ACHN (cell line): ENCODE measurements at regions not wholly inside any gene's neighbourhood (a gene's known extent, or its start where the extent isn't known, plus 50 kb on each side); places are given as distances from the start of the nearest gene placed in this dataset.

Experiments
- DNase-seq: peaks from one replicate; pipeline ENCODE4 v3.0.0-alpha.2; 2015
- in situ Hi-C: cut with HindIII; loops from 2 replicates; pipeline ENCODE4 v1.10.0; 2017; ENCODE audit warnings: low sequenced_read_pairs, low pct_ligation_motif_present, low pct_unique_long_range_greater_than_20kb

GRCh38 chr12:94768398-94769046 is 118.2 kb upstream of the TMCC3 start:
- no peak for DNase-seq
- in situ Hi-C loops: no loop called here

GRCh38 chr12:94767956-94768355 is 117.6 kb upstream of the TMCC3 start:
- in situ Hi-C loops: no loop called here
- no peak for DNase-seq

GRCh38 chr12:94766397-94766796 is 116.0 kb upstream of the TMCC3 start:
- in situ Hi-C loops: no loop called here

DNA sequence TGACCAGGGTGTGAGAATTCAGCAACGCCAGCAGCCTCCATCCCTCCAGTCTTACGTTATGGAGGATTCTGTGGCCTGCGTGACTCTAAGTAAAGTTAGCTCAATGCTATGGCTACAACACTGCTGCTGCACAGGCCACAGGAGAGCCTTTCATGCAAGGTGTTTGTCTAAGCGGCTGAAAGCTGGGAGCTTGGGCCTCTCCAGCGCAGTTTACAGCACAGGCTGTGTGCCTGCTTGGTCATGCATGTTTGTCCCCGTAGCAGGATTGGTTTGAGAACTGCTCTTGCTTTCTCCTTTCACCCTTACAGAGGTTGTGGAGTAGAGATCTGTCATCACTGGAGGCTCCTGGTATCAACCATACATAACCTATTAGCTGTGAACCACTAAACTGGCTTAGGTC is 113.1 kb upstream of the TMCC3 start:
- no peak for DNase-seq
- in situ Hi-C loops: no loop called here

More at GRCh38 chr12:94766397-94766796, 116.0 kb upstream of the TMCC3 start:
- DNase-seq: no peak

DNA sequence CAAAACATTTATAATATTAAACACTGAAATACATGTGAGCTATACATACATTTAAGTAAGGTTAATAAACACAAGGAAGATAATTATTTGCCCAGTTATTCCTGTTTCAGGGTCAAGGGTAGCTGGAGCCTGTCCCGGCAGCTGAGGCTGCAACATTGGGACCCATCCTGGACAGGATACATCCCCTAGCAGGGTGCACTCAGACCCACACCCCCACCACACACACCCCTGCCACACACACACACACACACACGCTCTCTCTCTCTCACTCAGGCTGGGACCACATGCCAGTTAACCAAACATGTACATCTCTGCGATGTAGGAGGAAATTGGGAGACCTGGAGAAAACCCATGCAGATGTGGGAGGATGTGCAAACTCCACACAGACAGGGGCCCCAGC is 112.6 kb upstream of the TMCC3 start:
- in situ Hi-C loops: no loop called here
- DNase-seq: no peak

DNA sequence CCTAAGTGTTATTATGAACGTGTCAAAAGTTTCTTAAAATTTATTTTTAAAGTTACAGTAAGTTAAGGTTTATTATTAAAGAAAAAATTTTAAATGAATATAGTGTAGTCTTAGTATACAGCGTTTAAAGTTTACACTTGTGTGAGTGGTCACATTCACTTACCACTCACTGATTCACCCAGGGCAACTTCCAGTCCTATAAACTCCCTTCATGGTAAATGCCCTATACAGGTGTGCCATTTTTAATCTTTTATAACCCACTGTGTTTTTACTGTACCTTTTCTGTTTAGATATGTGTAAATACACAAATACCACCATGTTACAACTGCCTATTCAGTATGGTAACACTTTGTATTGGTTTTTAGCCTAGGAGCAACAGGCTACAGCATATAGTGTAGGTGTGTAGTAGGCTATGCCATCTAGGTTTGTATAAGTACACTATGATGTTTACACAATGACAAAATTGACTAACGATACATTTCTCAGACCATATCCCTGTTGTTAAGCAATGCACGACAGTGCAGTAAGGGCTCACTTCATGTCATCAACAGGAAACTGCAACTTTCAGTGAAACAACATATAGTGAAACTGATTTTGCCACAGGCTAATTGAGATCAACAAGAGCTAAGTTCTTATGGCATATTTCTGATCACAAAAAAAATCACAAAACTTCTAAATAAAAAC is 112.0 kb upstream of the TMCC3 start:
- in situ Hi-C loops: no loop called here
- no peak for DNase-seq

- in situ Hi-C loops: no loop called here
- peak; percentile 96 for DNase-seq
Observed at GRCh38 chr12:94761559-94761958, 111.2 kb upstream of the TMCC3 start.

DNA sequence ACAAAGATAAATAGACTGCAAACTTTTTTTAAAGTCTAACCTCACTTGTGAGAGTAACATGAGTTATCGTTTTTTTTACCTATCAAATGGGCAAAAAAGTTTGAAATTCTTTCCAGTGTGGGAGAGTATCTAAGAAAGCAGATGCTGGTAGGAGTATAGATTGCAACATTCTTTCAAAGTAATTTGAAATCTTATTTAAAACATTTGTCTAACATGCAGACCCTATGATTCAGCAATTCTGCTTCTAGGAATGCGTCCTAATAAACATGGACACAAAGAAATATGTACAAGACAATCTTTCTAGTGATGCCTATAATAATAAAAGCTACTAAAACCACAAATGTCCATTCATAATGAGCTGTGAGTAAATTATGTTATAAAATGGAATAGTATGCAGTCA is 110.4 kb upstream of the TMCC3 start:
- DNase-seq: no peak
- in situ Hi-C loops: no loop called here

DNA sequence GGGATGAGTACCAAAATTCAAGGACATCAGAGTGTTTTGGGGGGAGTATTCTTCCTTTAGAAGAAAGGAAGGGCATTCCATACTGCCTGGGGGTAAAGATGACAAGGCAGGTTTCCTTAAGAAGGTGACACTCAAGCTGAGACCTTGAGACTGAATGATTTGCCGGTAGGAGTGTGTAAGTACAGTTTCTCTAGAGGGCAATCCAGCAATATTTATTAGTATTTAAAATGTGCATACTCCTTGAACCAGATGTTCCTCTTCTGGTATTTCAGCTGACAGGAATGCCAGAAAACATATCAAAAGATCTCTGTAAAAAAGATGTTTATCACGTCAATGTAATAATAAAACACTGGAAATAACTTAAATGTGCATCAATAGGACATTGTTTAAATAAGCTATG is 106.4 kb upstream of the TMCC3 start:
- in situ Hi-C loops: no loop called here
- DNase-seq: no peak

DNA sequence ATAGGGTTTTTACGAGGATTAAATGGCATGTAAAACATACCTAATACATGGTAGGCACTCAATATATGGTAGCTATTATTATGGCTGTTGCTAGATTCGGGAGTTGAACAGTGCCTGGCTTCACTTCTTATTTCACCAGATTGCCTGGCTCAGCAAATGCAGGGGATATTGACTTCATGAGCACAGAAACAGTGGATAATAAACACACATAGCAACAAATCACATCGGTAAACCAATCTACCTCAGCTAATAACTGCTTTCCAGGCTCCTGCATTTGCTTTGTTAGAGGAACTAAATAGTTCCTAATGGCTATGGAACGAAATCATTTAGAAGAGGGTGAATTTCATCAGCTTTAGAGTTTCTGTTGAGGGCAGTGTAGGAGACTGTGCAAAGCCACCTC is 105.2 kb upstream of the TMCC3 start:
- in situ Hi-C loops: no loop called here
- DNase-seq: no peak

DNA sequence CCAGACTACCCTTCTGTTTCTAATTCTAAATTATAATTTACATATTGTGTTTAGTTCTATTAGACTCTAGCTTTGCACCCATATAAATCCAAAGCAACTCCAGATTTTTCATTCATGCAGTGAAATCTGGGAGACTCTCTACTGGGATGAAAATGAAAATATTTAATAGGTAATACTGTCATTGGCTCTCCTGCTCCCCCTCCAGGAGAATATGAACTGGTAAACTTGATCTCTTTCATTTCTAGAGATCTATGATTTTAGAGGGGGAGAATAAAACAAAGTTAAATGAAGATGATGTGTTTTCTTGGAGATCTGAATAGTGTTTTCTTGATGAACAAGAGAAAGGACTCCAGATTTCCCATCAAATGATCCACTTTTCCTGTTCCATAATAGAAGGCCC is 104.3 kb upstream of the TMCC3 start:
- DNase-seq: peak; percentile 16
- in situ Hi-C loops: no loop called here

- in situ Hi-C loops: no loop called here
- DNase-seq: no peak
Observed at GRCh38 chr12:94753036-94753679, 102.8 kb upstream of the TMCC3 start.

DNA sequence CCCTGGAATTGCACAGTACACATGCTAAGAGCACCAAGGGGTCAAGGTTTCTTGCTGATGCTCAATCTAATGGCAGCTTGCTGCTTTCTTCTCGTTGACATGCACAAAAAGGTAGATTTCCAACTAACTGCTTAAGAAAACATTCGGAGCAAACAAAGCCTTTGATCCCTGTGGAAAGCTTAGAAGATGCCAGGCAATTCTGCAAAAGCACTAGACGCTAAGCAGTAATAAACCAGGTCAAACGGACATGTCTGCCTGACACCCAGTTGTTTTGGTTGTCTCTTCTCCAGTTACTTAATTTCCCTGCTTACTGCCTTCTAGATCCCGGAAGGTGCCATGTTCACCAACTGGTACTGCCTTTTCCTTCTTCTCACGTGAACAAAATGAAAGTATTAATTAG is 100.5 kb upstream of the TMCC3 start:
- no peak for DNase-seq
- in situ Hi-C loops: no loop called here

DNA sequence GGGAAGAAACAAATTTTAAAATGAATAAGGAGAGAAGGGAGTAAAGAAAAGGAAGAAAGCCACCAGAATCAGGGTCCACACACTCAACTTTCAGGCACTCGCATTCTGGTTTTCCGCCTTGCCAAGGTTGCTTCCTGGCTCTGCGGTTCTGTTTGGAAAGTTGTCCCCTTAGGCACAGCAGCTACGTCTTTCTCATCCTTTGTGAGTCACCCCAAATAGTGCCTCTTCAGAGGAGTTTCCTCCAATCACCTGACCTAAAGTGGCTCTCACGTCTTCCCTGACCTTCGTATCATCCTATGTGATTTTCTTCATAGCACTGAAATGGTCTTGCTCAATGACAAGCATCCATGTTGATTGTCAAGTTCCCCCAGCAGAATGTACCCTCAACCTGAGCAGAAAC is 99.5 kb upstream of the TMCC3 start:
- no peak for DNase-seq
- in situ Hi-C loops: no loop called here

GRCh38 chr12:94749455-94749854 is 99.1 kb upstream of the TMCC3 start:
- in situ Hi-C loops: no loop called here
- DNase-seq: no peak

- DNase-seq: no peak
- in situ Hi-C loops: no loop called here
Observed at GRCh38 chr12:94748726-94749421, 98.5 kb upstream of the TMCC3 start.

GRCh38 chr12:94745562-94745961 is 95.2 kb upstream of the TMCC3 start:
- in situ Hi-C loops: no loop called here
- no peak for DNase-seq

DNA sequence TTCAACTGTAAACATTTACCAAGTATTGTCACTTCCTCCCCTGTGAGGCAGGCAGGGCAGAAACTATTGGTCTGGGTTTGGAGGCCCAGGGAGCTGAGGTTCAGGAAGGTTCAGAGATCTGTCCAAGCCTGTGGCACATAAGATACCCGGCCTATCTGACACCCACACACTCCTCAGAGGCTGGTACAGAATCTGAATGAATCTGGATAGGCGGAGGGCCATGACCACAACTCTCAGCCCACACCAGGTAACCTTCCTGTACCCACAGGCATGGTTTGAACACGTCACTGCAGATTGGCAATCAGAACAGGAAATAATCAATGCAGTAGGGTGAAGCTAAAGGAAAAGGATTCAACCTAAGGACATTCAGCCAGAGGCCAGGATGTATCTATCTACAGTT is 92.8 kb upstream of the TMCC3 start:
- in situ Hi-C loops: no loop called here
- DNase-seq: no peak

DNA sequence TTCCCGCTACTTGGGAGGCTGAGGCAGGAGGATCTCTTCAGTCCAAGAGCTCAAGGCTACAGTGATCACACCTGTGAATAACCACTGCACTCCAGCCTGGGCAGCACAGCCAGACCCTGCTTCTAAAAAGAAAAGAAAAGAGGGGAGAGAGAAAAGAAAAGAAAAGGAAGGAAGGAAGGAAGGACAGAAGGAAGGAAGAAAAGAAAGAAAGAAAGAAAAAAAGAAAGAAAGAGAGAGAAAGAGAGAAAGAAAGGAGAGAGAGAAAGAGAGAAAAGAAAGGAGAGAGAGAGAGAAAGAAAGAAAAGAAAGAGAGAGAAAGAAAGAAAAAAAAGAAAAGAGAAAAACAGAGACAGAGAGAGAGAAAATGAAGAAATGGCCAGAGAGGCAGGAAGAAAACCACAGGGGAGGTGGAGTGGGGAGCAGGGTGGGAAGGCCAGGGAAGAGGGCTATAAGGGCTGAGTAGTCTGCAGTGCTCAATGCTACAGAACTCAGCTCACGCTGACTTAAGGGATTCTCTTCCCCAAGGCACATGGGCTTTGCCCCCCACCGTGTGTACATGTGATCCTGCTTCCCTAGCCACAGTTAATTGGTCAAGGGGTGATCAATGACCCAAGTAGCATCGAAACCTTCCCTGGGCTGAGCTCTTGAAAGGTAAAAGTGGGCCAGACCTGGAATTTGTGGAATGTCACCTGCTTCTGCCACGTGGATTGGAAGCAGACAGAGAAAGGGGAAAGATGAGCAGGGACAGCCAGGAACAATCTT is 90.4 kb upstream of the TMCC3 start:
- DNase-seq: no peak
- in situ Hi-C loops: no loop called here
